Suprapubic skin (tissue), 4 donors: ENCODE measurements at regions not wholly inside any gene's neighbourhood (a gene's known extent, or its start where the extent isn't known, plus 50 kb on each side); places are given as distances from the start of the nearest gene placed in this dataset.

Source experiments
- EP300 ChIP-seq: sonication (generic); formaldehyde crosslinking; IDR thresholded peaks from one replicate; pipeline ENCODE4 v1.6.1; 2017; ENCODE audit warnings: antibody characterized with exemption
- POLR2A ChIP-seq, 2 donors: fragments of 450-650 bp; IDR thresholded peaks; one replicate each; pipeline ENCODE4 v1.6.1; 2017; ENCODE audit warnings: antibody characterized with exemption in 2 of 2, mild to moderate bottlenecking in 2 of 2, moderate library complexity in 2 of 2
- POLR2AphosphoS5 ChIP-seq, 3 donors: sonication (generic); formaldehyde crosslinking; IDR thresholded peaks; one replicate each; pipeline ENCODE4 v1.6.1; 2017; ENCODE audit warnings: antibody characterized with exemption in 3 of 3
- TF ChIP-seq, protein P1 (sequence below), 2 donors: fragments of 200-600 bp in 1 of 2; fragments of 450-650 bp in 1 of 2; sonication (generic) in 1 of 2; IDR thresholded peaks; one replicate each; pipeline ENCODE4 v1.5.1; 2016 to 2019; ENCODE audit warnings: antibody characterized with exemption in 2 of 2, mild to moderate bottlenecking in 1 of 2, moderate library complexity in 1 of 2

DNA sequence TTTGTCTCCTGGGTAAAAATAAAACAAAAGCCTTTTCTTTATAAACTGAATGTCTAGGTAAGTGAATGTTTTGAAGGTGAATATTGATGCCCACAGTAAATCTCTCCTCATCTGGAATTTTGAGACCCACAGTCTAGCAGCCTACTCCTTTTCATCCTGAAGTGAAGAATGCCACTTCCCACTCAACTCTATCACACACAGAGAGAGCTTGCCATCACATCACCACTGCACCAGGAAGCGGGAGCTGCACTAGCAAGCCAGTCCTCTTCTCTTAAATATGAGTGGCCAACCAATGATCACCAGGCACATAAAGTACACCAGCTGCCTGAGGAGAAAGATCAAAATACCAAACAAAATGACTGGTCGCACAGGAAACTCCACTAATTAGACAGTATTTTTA is 140.8 kb downstream of the MRPL39 start:
- TF ChIP-seq, protein P1, sequence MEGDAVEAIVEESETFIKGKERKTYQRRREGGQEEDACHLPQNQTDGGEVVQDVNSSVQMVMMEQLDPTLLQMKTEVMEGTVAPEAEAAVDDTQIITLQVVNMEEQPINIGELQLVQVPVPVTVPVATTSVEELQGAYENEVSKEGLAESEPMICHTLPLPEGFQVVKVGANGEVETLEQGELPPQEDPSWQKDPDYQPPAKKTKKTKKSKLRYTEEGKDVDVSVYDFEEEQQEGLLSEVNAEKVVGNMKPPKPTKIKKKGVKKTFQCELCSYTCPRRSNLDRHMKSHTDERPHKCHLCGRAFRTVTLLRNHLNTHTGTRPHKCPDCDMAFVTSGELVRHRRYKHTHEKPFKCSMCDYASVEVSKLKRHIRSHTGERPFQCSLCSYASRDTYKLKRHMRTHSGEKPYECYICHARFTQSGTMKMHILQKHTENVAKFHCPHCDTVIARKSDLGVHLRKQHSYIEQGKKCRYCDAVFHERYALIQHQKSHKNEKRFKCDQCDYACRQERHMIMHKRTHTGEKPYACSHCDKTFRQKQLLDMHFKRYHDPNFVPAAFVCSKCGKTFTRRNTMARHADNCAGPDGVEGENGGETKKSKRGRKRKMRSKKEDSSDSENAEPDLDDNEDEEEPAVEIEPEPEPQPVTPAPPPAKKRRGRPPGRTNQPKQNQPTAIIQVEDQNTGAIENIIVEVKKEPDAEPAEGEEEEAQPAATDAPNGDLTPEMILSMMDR (IDR thresholded peaks at IDR 0.05): no peak
- TF ChIP-seq POLR2A (IDR thresholded peaks at IDR 0.05): no peak
- TF ChIP-seq POLR2AphosphoS5 (IDR thresholded peaks at IDR 0.05): no peak
- no peak for TF ChIP-seq EP300
